ENCODE measurements at regions not wholly inside any gene's neighbourhood (a gene's known extent, or its start where the extent isn't known, plus 50 kb on each side); places are given as distances from the start of the nearest gene placed in this dataset.

- DNase-seq (ENCODE audit: low read depth) = no peak
- no peak overlapping the region for H3K4me3 ChIP-seq (ENCODE audit: low read depth, low read length)
- TF ChIP-seq CTCF (conservative IDR thresholded peaks at IDR 0.05; ENCODE audit: low read depth, low read length) = no peak
These were observed 190.1 kb upstream of the AKR1E2 start for GRCh38 chr10:4635883-4636282.

DNA sequence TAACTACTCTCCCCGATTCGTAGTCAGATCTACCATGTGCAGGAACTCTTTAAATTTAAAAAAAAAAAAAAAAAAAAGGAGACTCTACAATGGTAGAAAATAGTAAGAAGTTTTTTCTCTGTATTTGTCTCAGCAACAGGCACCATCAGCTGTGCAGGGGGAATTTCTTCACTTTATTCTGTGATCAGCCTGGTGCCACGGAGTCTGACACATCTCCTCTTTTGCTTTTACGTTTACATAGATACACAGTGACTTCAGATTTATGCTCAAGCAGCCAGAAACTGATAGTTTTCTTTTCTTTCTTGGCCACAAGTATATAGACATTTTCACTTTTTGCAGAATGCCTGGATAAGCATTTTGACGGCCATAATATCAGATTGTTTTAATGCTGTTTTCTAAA lies 190.6 kb upstream of the AKR1E2 start:
- no peak for DNase-seq (ENCODE audit: low read depth)
- TF ChIP-seq CTCF (conservative IDR thresholded peaks at IDR 0.05; ENCODE audit: low read depth, low read length) = no peak
- H3K4me3 ChIP-seq (ENCODE audit: low read depth, low read length) = no peak overlapping the region

- no peak overlapping the region for H3K4me3 ChIP-seq (ENCODE audit: low read depth, low read length)
- no peak for DNase-seq (ENCODE audit: low read depth)
- TF ChIP-seq CTCF (conservative IDR thresholded peaks at IDR 0.05; ENCODE audit: low read depth, low read length) = no peak
These were observed 192.2 kb upstream of the AKR1E2 start for GRCh38 chr10:4633776-4634175.

DNA sequence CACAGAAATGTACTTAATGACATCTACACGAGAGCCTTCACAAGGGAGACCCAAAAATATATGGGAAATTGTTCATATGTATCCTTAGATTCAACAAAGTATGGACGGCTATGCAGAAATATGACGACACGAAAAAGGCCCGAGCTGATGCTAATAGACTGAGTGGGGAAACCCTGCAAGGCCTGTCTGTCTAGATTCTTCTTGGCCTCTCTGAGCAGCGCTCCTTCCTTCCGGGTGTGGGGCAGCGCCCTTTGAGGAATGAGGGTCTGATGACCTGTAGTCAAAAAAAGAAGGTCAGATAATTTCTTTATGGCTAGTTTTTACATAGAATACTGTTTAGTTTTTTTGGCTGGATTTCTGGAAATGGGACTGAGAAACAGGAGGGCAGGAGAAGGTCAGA lies 192.8 kb upstream of the AKR1E2 start:
- no peak for DNase-seq (ENCODE audit: low read depth)
- no peak for TF ChIP-seq CTCF (conservative IDR thresholded peaks at IDR 0.05; ENCODE audit: low read depth, low read length)

DNA sequence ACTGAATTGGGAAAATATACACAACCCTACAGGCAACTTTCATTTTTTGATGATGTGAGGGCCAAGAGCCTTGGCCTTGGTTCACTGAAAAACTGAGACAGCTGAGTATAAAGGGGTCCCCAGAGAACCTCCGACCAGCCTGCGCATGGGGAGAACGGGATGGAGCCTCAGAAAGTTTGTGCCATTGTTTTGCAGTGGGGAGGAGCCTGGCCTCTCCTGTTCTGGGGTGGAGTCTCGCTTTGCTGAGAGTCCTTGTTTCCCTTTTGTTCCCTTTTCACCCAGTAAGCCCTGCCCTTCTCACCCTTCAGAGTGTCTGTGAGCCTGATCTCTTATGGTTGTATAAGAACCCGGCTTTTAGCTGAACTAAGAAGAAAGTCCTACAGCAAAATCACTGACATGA lies 193.2 kb upstream of the AKR1E2 start:
- no peak for TF ChIP-seq CTCF (conservative IDR thresholded peaks at IDR 0.05; ENCODE audit: low read depth, low read length)
- H3K4me3 ChIP-seq (ENCODE audit: low read depth, low read length) = no peak overlapping the region
- DNase-seq (ENCODE audit: low read depth) = no peak

More for the DNA sequence above, 192.8 kb upstream of the AKR1E2 start:
- no peak overlapping the region for H3K4me3 ChIP-seq (ENCODE audit: low read depth, low read length)

DNA sequence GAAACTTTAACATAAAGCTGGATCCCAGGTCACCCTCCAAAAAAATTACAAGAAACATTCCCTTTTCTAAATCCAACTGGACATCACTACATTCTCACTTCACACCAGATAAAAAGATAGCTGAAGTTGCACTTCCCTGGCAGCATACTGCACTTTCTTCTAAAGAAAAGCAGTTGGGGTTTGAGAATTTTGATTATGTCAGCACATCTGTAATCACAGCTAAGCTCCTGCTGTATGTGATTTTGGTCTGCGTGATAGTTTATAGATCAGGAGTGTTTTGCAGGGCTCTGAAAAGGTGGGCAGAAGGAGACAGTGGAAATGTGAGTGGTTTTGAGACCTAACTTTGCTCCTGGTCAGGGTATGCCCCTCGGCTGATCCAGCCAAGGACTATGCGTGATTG lies 199.1 kb upstream of the AKR1E2 start:
- no peak overlapping the region for H3K4me3 ChIP-seq (ENCODE audit: low read depth, low read length)
- no peak for DNase-seq (ENCODE audit: low read depth)
- TF ChIP-seq CTCF (conservative IDR thresholded peaks at IDR 0.05; ENCODE audit: low read depth, low read length) = no peak

- H3K4me3 ChIP-seq (ENCODE audit: low read depth, low read length) = no peak overlapping the region
- no peak for TF ChIP-seq CTCF (conservative IDR thresholded peaks at IDR 0.05; ENCODE audit: low read depth, low read length)
- DNase-seq (ENCODE audit: low read depth) = peak; percentile 44
These were observed 202.1 kb upstream of the AKR1E2 start for GRCh38 chr10:4623757-4624420.
